ENCODE measurements at regions not wholly inside any gene's neighbourhood (a gene's known extent, or its start where the extent isn't known, plus 50 kb on each side); places are given as distances from the start of the nearest gene placed in this dataset.

- H3K36me3 ChIP-seq (replicated peaks in 1 of 2; ENCODE audit: control insufficient read depth in 1 of 2, insufficient read depth in 2 of 2, low read length in 2 of 2): no peaks in the 10 kb centered on the region
- POLR2A ChIA-PET: no interaction called here
- 0% methylated on average over 3 of the region's 3 CpGs for WGBS (ENCODE audit: low lambda C conversion rate)
- FAIRE-seq (no peak), DNase-seq (ENCODE audit: low spot score) (no peak), ATAC-seq (no peak)
- CTCF ChIA-PET (ENCODE audit: low intra/inter-chr PET ratio, low total read pairs): no interaction called here
- BruUV-seq (replicated peaks): no TSS peak
- H2AFZ ChIP-seq (ENCODE audit: low read length): no peak overlapping the region
- no peaks in the 10 kb centered on the region for H4K20me1 ChIP-seq (ENCODE audit: insufficient read depth, low read length)
- H3K9me3 ChIP-seq (ENCODE audit: low read length): no peaks in the 10 kb centered on the region
- in situ Hi-C loops (cut with HindIII; ENCODE audit: extremely low pct_ligation_motif_present, low pct_unique_long_range_greater_than_20kb) (no loop called here), intact Hi-C loops (cut with micrococcal nuclease; ENCODE audit: unreplicated experiment) (no loop called here)
- no peaks in the 10 kb centered on the region for H3K79me2 ChIP-seq (ENCODE audit: insufficient read depth, low read length)
- H3K27ac ChIP-seq (ENCODE audit: extremely low read length, insufficient read depth, low read length): no peak overlapping the region
- no peaks in the 10 kb centered on the region for H3K27me3 ChIP-seq (ENCODE audit: control insufficient read depth in 1 of 2, insufficient read depth in 2 of 2, low read length in 2 of 2)
- no peak overlapping the region for H3K9ac ChIP-seq (ENCODE audit: insufficient read depth, low read depth, low read length)
- no peak overlapping the region for H3K4me3 ChIP-seq (replicated peaks in 1 of 3; ENCODE audit: insufficient read depth in 1 of 3, low read depth in 2 of 3, low read length in 3 of 3)
- H3K4me1 ChIP-seq (ENCODE audit: insufficient read depth, low read length): no peaks in the 10 kb centered on the region
- H3K4me2 ChIP-seq (ENCODE audit: low read depth, low read length): no peak overlapping the region
- TF ChIP-seq ZFP90 (CRISPR knock-in tag; IDR thresholded peaks at IDR 0.05; ENCODE audit: borderline replicate concordance) (no peak), NCOA2 (CRISPR knock-in tag; IDR thresholded peaks at IDR 0.05) (no peak), FOXM1 (CRISPR knock-in tag; IDR thresholded peaks at IDR 0.05) (no peak), ZNF609 (CRISPR knock-in tag; IDR thresholded peaks at IDR 0.05; ENCODE audit: borderline replicate concordance) (no peak), ZBTB4 (CRISPR knock-in tag; IDR thresholded peaks at IDR 0.05; ENCODE audit: borderline replicate concordance) (no peak), THYN1 (CRISPR knock-in tag; IDR thresholded peaks at IDR 0.05; ENCODE audit: borderline replicate concordance, low read depth) (no peak), CBX1 (IDR thresholded peaks at IDR 0.05; ENCODE audit: low read depth) (no peak), ZNF616 (CRISPR knock-in tag; IDR thresholded peaks at IDR 0.05; ENCODE audit: low read depth) (no peak), ZNF20 (CRISPR knock-in tag; IDR thresholded peaks at IDR 0.05) (no peak), MLX (CRISPR knock-in tag; IDR thresholded peaks at IDR 0.05) (no peak), PBX3 (CRISPR knock-in tag; IDR thresholded peaks at IDR 0.05; ENCODE audit: borderline replicate concordance) (no peak), MTA1 (CRISPR knock-in tag; IDR thresholded peaks at IDR 0.05; ENCODE audit: borderline replicate concordance) (no peak), ZNF282 (IDR thresholded peaks at IDR 0.05; ENCODE audit: partially characterized antibody) (no peak), PREB (CRISPR knock-in tag; IDR thresholded peaks at IDR 0.05) (no peak), YY1 (IDR thresholded peaks at IDR 0.05; ENCODE audit: insufficient read depth, insufficient replicate concordance, low read depth, low read length) (no peak)
These were observed 359.6 kb upstream of the CCL2 start for GRCh38 chr17:33895491-33895890.

All from HepG2 (cell line).